NCI-H146 treated with DMSO at 0.1 percent for 48 hours (cell line): ENCODE measurements at regions not wholly inside any gene's neighbourhood (a gene's known extent, or its start where the extent isn't known, plus 50 kb on each side); places are given as distances from the start of the nearest gene placed in this dataset.

ENCODE experiments used
- DNase-seq: peaks from one replicate; lab custom pipeline; 2025; ENCODE audit not compliant: unreplicated experiment; lab: John Stamatoyannopoulos, UW

- no peak for DNase-seq
Observed at GRCh38 chr5:2696156-2696807, 55.2 kb downstream of the IRX2 start.

- DNase-seq: no peak
Observed at GRCh38 chr5:2695200-2695891, 56.1 kb downstream of the IRX2 start.

- DNase-seq: no peak
Observed at GRCh38 chr5:2691530-2691929, 59.9 kb downstream of the IRX2 start.

GRCh38 chr5:2690293-2690692 is 61.2 kb downstream of the IRX2 start:
- DNase-seq: no peak

- DNase-seq: no peak
Observed at GRCh38 chr5:2688586-2688985, 62.9 kb downstream of the IRX2 start.

- no peak for DNase-seq
Observed at GRCh38 chr5:2687746-2688145, 63.7 kb downstream of the IRX2 start.

- DNase-seq: no peak
Observed at GRCh38 chr5:2686321-2687124, 65.0 kb downstream of the IRX2 start.

GRCh38 chr5:2685651-2686272 is 65.7 kb downstream of the IRX2 start:
- DNase-seq: no peak

GRCh38 chr5:2684606-2685005 is 66.9 kb downstream of the IRX2 start:
- DNase-seq: no peak

- DNase-seq: no peak
Observed at GRCh38 chr5:2683720-2684119, 67.8 kb downstream of the IRX2 start.

GRCh38 chr5:2681476-2681875 is 70.0 kb downstream of the IRX2 start:
- no peak for DNase-seq

- no peak for DNase-seq
Observed at GRCh38 chr5:2680979-2681378, 70.5 kb downstream of the IRX2 start.

GRCh38 chr5:2677689-2678088 is 73.8 kb downstream of the IRX2 start:
- no peak for DNase-seq

- DNase-seq: no peak
Observed at GRCh38 chr5:2675548-2675947, 75.9 kb downstream of the IRX2 start.

- no peak for DNase-seq
Observed at GRCh38 chr5:2674456-2674855, 77.0 kb downstream of the IRX2 start.

- no peak for DNase-seq
Observed at GRCh38 chr5:2670940-2671339, 80.5 kb downstream of the IRX2 start.

- DNase-seq: no peak
Observed at GRCh38 chr5:2669913-2670312, 81.6 kb downstream of the IRX2 start.

- no peak for DNase-seq
Observed at GRCh38 chr5:2669259-2669658, 82.2 kb downstream of the IRX2 start.

GRCh38 chr5:2666081-2666480 is 85.4 kb downstream of the IRX2 start:
- DNase-seq: no peak

GRCh38 chr5:2663489-2663888 is 88.0 kb downstream of the IRX2 start:
- no peak for DNase-seq

- no peak for DNase-seq
Observed at GRCh38 chr5:2660315-2660714, 91.2 kb downstream of the IRX2 start.
